ENCODE measurements at regions not wholly inside any gene's neighbourhood (a gene's known extent, or its start where the extent isn't known, plus 50 kb on each side); places are given as distances from the start of the nearest gene placed in this dataset.
A peak's percentile ranks its signal among the peaks of the same experiment; 100 is the strongest.

- no peak for TF ChIP-seq CTCF (IDR thresholded peaks at IDR 0.05; ENCODE audit: low read length, missing control alignments)
- peak; percentile 40 for DNase-seq (ENCODE audit: low read depth)
- no peak overlapping the region for H3K4me3 ChIP-seq (replicated peaks; ENCODE audit: low read depth, low read length)
Observed at GRCh38 chr13:73945382-73945781, 188.8 kb downstream of the KLF12 start.

GRCh38 chr13:73943965-73944233 lies 190.3 kb downstream of the KLF12 start:
- H3K4me3 ChIP-seq (replicated peaks; ENCODE audit: low read depth, low read length), result no peak overlapping the region
- DNase-seq (ENCODE audit: low read depth), result no peak
- no peak for TF ChIP-seq CTCF (IDR thresholded peaks at IDR 0.05; ENCODE audit: low read length, missing control alignments)

GRCh38 chr13:73943137-73943964 lies 190.9 kb downstream of the KLF12 start:
- H3K4me3 ChIP-seq (replicated peaks; ENCODE audit: low read depth, low read length), result no peak overlapping the region
- DNase-seq (ENCODE audit: low read depth), result no peak
- no peak for TF ChIP-seq CTCF (IDR thresholded peaks at IDR 0.05; ENCODE audit: low read length, missing control alignments)

- H3K4me3 ChIP-seq (replicated peaks; ENCODE audit: low read depth, low read length), result no peak overlapping the region
- DNase-seq (ENCODE audit: low read depth), result no peak
- no peak for TF ChIP-seq CTCF (IDR thresholded peaks at IDR 0.05; ENCODE audit: low read length, missing control alignments)
Observed at GRCh38 chr13:73941752-73942151, 192.5 kb downstream of the KLF12 start.

GRCh38 chr13:73940098-73940497 lies 194.1 kb downstream of the KLF12 start:
- H3K4me3 ChIP-seq (replicated peaks; ENCODE audit: low read depth, low read length), result no peak overlapping the region
- TF ChIP-seq CTCF (IDR thresholded peaks at IDR 0.05; ENCODE audit: low read length, missing control alignments), result no peak
- no peak for DNase-seq (ENCODE audit: low read depth)

- no peak overlapping the region for H3K4me3 ChIP-seq (replicated peaks; ENCODE audit: low read depth, low read length)
- DNase-seq (ENCODE audit: low read depth), result no peak
- TF ChIP-seq CTCF (IDR thresholded peaks at IDR 0.05; ENCODE audit: low read length, missing control alignments), result no peak
Observed at GRCh38 chr13:73939603-73940002, 194.6 kb downstream of the KLF12 start.

GRCh38 chr13:73939071-73939380 lies 195.2 kb downstream of the KLF12 start:
- TF ChIP-seq CTCF (IDR thresholded peaks at IDR 0.05; ENCODE audit: low read length, missing control alignments), result no peak
- no peak for DNase-seq (ENCODE audit: low read depth)
- H3K4me3 ChIP-seq (replicated peaks; ENCODE audit: low read depth, low read length), result no peak overlapping the region

Measured in fibroblast of pulmonary artery (primary cell).